Neural cell (in vitro differentiated cells): ENCODE measurements at regions not wholly inside any gene's neighbourhood (a gene's known extent, or its start where the extent isn't known, plus 50 kb on each side); places are given as distances from the start of the nearest gene placed in this dataset.

Source experiments
- H2AFZ ChIP-seq: fragments of 200-600, 300-800 bp; sonication (generic), shearing (Covaris generic); 2 replicates; pipeline ENCODE4 v1.6.0; 2014; ENCODE audit warnings: low read depth, mild to moderate bottlenecking, antibody characterized with exemption, low read length, moderate library complexity
- H3F3A ChIP-seq: fragments of 200-600 bp; shearing (Covaris generic); 2 replicates; pipeline ENCODE4 v1.6.1; 2016; ENCODE audit warnings: mild to moderate bottlenecking, moderate library complexity, mixed read lengths, antibody characterized with exemption, low read length; ENCODE audit not compliant: insufficient read depth, poor library complexity, severe bottlenecking
- H3K27ac ChIP-seq: fragments of 200-600, 300-800 bp; sonication (generic), shearing (Covaris generic); 2 replicates; pipeline ENCODE4 v1.5.1; 2014; ENCODE audit warnings: mild to moderate bottlenecking, low read length, moderate library complexity
- H3K27me3 ChIP-seq: fragments of 300-800, 200-600 bp; sonication (generic), shearing (Covaris generic); 2 replicates; pipeline ENCODE4 v1.6.0; 2014; ENCODE audit warnings: mild to moderate bottlenecking, low read depth, low read length, moderate library complexity; ENCODE audit not compliant: insufficient read depth
- H3K36me3 ChIP-seq: fragments of 300-800, 200-600 bp; sonication (generic), shearing (Covaris generic); 2 replicates; pipeline ENCODE4 v1.5.1; 2014; ENCODE audit warnings: mild to moderate bottlenecking, antibody characterized with exemption, low read length, moderate library complexity; ENCODE audit not compliant: insufficient read depth
- H3K4me2 ChIP-seq: fragments of 300-800, 200-600 bp; sonication (generic), shearing (Covaris generic); 2 replicates; pipeline ENCODE4 v1.6.0; 2014; ENCODE audit warnings: mild to moderate bottlenecking, low read length
- H3K4me3 ChIP-seq: fragments of 300-800, 200-600 bp; sonication (generic), shearing (Covaris generic); 2 replicates; pipeline ENCODE4 v1.5.1; 2014; ENCODE audit warnings: mild to moderate bottlenecking, low read length, moderate library complexity
- H3K79me2 ChIP-seq: fragments of 200-600 bp; shearing (Covaris generic); replicated peaks from 2 replicates; pipeline ENCODE4 v1.6.0; 2014; ENCODE audit warnings: mild to moderate bottlenecking, low read length, moderate library complexity; ENCODE audit not compliant: insufficient read depth
- H3K9ac ChIP-seq: fragments of 300-800, 200-600 bp; sonication (generic), shearing (Covaris generic); 2 replicates; pipeline ENCODE4 v1.6.1; 2016; ENCODE audit warnings: mild to moderate bottlenecking, low read length, mixed read lengths
- H3K9me2 ChIP-seq: fragments of 200-600 bp; shearing (Covaris generic); 2 replicates; pipeline ENCODE4 v1.6.1; 2016; ENCODE audit warnings: mild to moderate bottlenecking, low read length, mixed read lengths; ENCODE audit not compliant: insufficient read depth
- H3K9me3 ChIP-seq: fragments of 200-600, 300-800 bp; sonication (generic), shearing (Covaris generic); 2 replicates; pipeline ENCODE4 v1.6.1; 2016; ENCODE audit warnings: mild to moderate bottlenecking, mixed run types, low read length, moderate library complexity, mixed read lengths
- H4K20me1 ChIP-seq: fragments of 200-600 bp; shearing (Covaris generic); 2 replicates; pipeline ENCODE4 v1.6.1; 2016; ENCODE audit warnings: mild to moderate bottlenecking, mixed run types; ENCODE audit not compliant: insufficient read depth
- EP300 ChIP-seq: fragments of 450-650 bp; conservative IDR thresholded peaks from 2 replicates; pipeline ENCODE4 v1.6.1; 2014; ENCODE audit warnings: antibody characterized with exemption, mild to moderate bottlenecking, moderate library complexity; ENCODE audit not compliant: poor library complexity, severe bottlenecking
- EZH2 ChIP-seq: fragments of 200-600, 300-800 bp; shearing (Covaris generic), sonication (generic); IDR thresholded peaks from 2 replicates; pipeline ENCODE4 v1.6.1; 2014; ENCODE audit warnings: antibody characterized with exemption, low read length, borderline replicate concordance, mild to moderate bottlenecking; ENCODE audit not compliant: insufficient read depth, poor library complexity, severe bottlenecking
- MXI1 ChIP-seq: fragments of 450-650 bp; conservative IDR thresholded peaks from 2 replicates; pipeline ENCODE4 v1.6.1; 2014; ENCODE audit warnings: antibody characterized with exemption, mild to moderate bottlenecking; ENCODE audit not compliant: poor library complexity, severe bottlenecking
- POLR2AphosphoS5 ChIP-seq: IDR thresholded peaks from 2 replicates; pipeline ENCODE4 v1.6.1; 2012
- RAD21 ChIP-seq: fragments of 450-650 bp; conservative IDR thresholded peaks from 2 replicates; pipeline ENCODE4 v1.6.1; 2014; ENCODE audit warnings: antibody characterized with exemption, mild to moderate bottlenecking, moderate library complexity
- SMC3 ChIP-seq: fragments of 450-650 bp; conservative IDR thresholded peaks from 2 replicates; pipeline ENCODE4 v1.6.1; 2014; ENCODE audit warnings: antibody characterized with exemption, mild to moderate bottlenecking, moderate library complexity; ENCODE audit not compliant: poor library complexity
- TAF1 ChIP-seq: IDR thresholded peaks from 2 replicates; pipeline ENCODE4 v1.6.1; 2012; ENCODE audit warnings: low read depth
- TF ChIP-seq, protein P1 (sequence below): IDR thresholded peaks from 2 replicates; pipeline ENCODE4 v1.6.1; 2012; ENCODE audit warnings: borderline replicate concordance
- TF ChIP-seq, protein P2 (sequence below): fragments of 450-650 bp; IDR thresholded peaks from 2 replicates; pipeline ENCODE4 v1.5.1; 2014; ENCODE audit warnings: antibody characterized with exemption, mild to moderate bottlenecking, moderate library complexity; ENCODE audit not compliant: poor library complexity, severe bottlenecking

DNA sequence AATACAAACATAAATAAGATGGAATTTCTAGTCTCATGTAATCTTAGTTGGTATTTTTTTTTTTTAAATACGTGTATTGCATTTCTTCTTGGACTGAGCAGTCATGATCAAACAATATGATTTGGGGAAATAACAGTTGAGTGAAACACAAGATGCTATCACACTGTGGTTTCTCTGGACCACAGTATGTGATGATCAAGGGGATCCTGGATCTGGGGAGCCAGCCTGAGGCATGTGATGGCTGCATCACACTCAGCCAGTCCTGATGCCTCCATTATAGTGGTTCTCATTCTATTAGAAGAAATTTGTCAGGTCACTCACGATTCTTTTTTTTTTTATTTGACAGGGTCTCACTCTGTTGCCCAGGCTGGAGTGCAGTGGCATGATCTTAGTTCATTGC, 495.9 kb upstream of the POT1 start:
- H3K36me3 ChIP-seq = no peaks in the 10 kb centered on the region
- H3K9me2 ChIP-seq = no peaks in the 10 kb centered on the region
- no peak overlapping the region for H3K4me3 ChIP-seq
- no peak overlapping the region for H3K4me2 ChIP-seq
- no peaks in the 10 kb centered on the region for H3K27me3 ChIP-seq
- no peaks in the 10 kb centered on the region for H3K9me3 ChIP-seq
- no peaks in the 10 kb centered on the region for H3K79me2 ChIP-seq
- TF ChIP-seq TAF1 = no peak
- no peak for TF ChIP-seq EP300
- TF ChIP-seq POLR2AphosphoS5 = no peak
- TF ChIP-seq, protein P1, sequence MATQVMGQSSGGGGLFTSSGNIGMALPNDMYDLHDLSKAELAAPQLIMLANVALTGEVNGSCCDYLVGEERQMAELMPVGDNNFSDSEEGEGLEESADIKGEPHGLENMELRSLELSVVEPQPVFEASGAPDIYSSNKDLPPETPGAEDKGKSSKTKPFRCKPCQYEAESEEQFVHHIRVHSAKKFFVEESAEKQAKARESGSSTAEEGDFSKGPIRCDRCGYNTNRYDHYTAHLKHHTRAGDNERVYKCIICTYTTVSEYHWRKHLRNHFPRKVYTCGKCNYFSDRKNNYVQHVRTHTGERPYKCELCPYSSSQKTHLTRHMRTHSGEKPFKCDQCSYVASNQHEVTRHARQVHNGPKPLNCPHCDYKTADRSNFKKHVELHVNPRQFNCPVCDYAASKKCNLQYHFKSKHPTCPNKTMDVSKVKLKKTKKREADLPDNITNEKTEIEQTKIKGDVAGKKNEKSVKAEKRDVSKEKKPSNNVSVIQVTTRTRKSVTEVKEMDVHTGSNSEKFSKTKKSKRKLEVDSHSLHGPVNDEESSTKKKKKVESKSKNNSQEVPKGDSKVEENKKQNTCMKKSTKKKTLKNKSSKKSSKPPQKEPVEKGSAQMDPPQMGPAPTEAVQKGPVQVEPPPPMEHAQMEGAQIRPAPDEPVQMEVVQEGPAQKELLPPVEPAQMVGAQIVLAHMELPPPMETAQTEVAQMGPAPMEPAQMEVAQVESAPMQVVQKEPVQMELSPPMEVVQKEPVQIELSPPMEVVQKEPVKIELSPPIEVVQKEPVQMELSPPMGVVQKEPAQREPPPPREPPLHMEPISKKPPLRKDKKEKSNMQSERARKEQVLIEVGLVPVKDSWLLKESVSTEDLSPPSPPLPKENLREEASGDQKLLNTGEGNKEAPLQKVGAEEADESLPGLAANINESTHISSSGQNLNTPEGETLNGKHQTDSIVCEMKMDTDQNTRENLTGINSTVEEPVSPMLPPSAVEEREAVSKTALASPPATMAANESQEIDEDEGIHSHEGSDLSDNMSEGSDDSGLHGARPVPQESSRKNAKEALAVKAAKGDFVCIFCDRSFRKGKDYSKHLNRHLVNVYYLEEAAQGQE = no peak
- TF ChIP-seq MXI1 = no peak
- TF ChIP-seq EZH2 = no peak
- TF ChIP-seq RAD21 = no peak
- no peak for TF ChIP-seq SMC3
- TF ChIP-seq, protein P2, sequence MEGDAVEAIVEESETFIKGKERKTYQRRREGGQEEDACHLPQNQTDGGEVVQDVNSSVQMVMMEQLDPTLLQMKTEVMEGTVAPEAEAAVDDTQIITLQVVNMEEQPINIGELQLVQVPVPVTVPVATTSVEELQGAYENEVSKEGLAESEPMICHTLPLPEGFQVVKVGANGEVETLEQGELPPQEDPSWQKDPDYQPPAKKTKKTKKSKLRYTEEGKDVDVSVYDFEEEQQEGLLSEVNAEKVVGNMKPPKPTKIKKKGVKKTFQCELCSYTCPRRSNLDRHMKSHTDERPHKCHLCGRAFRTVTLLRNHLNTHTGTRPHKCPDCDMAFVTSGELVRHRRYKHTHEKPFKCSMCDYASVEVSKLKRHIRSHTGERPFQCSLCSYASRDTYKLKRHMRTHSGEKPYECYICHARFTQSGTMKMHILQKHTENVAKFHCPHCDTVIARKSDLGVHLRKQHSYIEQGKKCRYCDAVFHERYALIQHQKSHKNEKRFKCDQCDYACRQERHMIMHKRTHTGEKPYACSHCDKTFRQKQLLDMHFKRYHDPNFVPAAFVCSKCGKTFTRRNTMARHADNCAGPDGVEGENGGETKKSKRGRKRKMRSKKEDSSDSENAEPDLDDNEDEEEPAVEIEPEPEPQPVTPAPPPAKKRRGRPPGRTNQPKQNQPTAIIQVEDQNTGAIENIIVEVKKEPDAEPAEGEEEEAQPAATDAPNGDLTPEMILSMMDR = no peak
- H4K20me1 ChIP-seq = no peaks in the 10 kb centered on the region
- H3K27ac ChIP-seq = no peak overlapping the region
- H3F3A ChIP-seq = no peaks in the 10 kb centered on the region
- no peak overlapping the region for H3K9ac ChIP-seq
- no peak overlapping the region for H2AFZ ChIP-seq

GRCh38 chr7:125424721-125425120, 495.1 kb upstream of the POT1 start:
- Histone ChIP-seq H3K27ac (no peak overlapping the region), H3K36me3 (no peaks in the 10 kb centered on the region), H3K9me3 (no peaks in the 10 kb centered on the region), H3K4me3 (no peak overlapping the region), H3K9ac (no peak overlapping the region), H2AFZ (no peak overlapping the region), H4K20me1 (no peaks in the 10 kb centered on the region), H3K9me2 (no peaks in the 10 kb centered on the region), H3K27me3 (no peaks in the 10 kb centered on the region), H3K79me2 (no peaks in the 10 kb centered on the region), H3F3A (no peaks in the 10 kb centered on the region), H3K4me2 (no peak overlapping the region)
- TF ChIP-seq SMC3 (no peak), RAD21 (no peak), EZH2 (no peak), TAF1 (no peak), EP300 (no peak), MXI1 (no peak), POLR2AphosphoS5 (no peak)
- TF ChIP-seq, protein P2 = no peak
- TF ChIP-seq, protein P1 = no peak
